H1 (cell line): ENCODE measurements at regions not wholly inside any gene's neighbourhood (a gene's known extent, or its start where the extent isn't known, plus 50 kb on each side); places are given as distances from the start of the nearest gene placed in this dataset.

Experiments
- CTCF ChIA-PET: fragments of 300-600 bp; sonication (Branson Sonifier 250); formaldehyde crosslinking; loops from one replicate; lab custom pipeline; 2021; ENCODE audit not compliant: partially characterized antibody; lab: Charles Lee
- POLR2A ChIA-PET: fragments of 300-600 bp; sonication (Branson Sonifier 250); formaldehyde crosslinking; loops from one replicate; lab custom pipeline; 2021; ENCODE audit warnings: inconsistent platforms; ENCODE audit not compliant: partially characterized antibody; lab: Charles Lee
- DNase-seq, 2 experiments: peaks; one replicate each; pipeline versions ENCODE4 v3.0.0 to v3.0.0-alpha.2; 2010 to 2022; ENCODE audit warnings: low spot score in 2 of 2, low read depth in 1 of 2, mixed read lengths in 1 of 2
- FAIRE-seq: peaks from 2 replicates; lab custom pipeline; 2011; peaks lifted over from hg19 to GRCh38; lab: Jason Lieb, UNC
- H2AFZ ChIP-seq: 2 replicates; pipeline ENCODE4 v1.8.1; 2012; ENCODE audit warnings: low read length, inconsistent platforms
- H2AK5ac ChIP-seq: 2 replicates; pipeline ENCODE4 v1.6.1; 2013; ENCODE audit warnings: low read depth, low read length
- H2BK120ac ChIP-seq: replicated peaks from 2 replicates; pipeline ENCODE3; 2013; ENCODE audit warnings: low read depth, low read length, inconsistent platforms
- H2BK12ac ChIP-seq: 2 replicates; pipeline ENCODE4 v1.6.1; 2013; ENCODE audit warnings: low read depth, low read length
- H2BK15ac ChIP-seq: 2 replicates; pipeline ENCODE4 v1.6.1; 2013; ENCODE audit warnings: low read length
- H2BK20ac ChIP-seq: 2 replicates; pipeline ENCODE4 v1.6.1; 2013; ENCODE audit warnings: low read length
- H2BK5ac ChIP-seq: 2 replicates; pipeline ENCODE4 v1.6.1; 2013; ENCODE audit warnings: low read depth, low read length
- H3K14ac ChIP-seq: 2 replicates; pipeline ENCODE4 v1.6.1; 2013; ENCODE audit warnings: inconsistent platforms; ENCODE audit not compliant: insufficient read length
- H3K18ac ChIP-seq: 2 replicates; pipeline ENCODE4 v1.6.1; 2013; ENCODE audit warnings: low read length; ENCODE audit errors: extremely low read depth
- H3K23ac ChIP-seq: 2 replicates; pipeline ENCODE4 v1.6.1; 2013; ENCODE audit warnings: inconsistent platforms; ENCODE audit not compliant: insufficient read length
- H3K23me2 ChIP-seq: 2 replicates; pipeline ENCODE4 v1.6.1; 2013; ENCODE audit warnings: low read depth, low read length
- H3K27ac ChIP-seq: 2 replicates; pipeline ENCODE4 v1.6.1; 2011; ENCODE audit warnings: low read depth, low read length, inconsistent platforms
- H3K27me3 ChIP-seq, 4 experiments: replicated peaks in 1 of 4; 1 replicate in 1 of 4; 2 replicates in 3 of 4; pipeline versions ENCODE4 v1.6.1 to v1.8.1; 2011 to 2013; ENCODE audit warnings: low read length in 3 of 4, mild to moderate bottlenecking in 3 of 4, inconsistent platforms in 2 of 4, mixed read lengths in 2 of 4, moderate library complexity in 1 of 4; ENCODE audit not compliant: control insufficient read depth in 3 of 4, insufficient read depth in 3 of 4; ENCODE audit errors: extremely low read depth in 1 of 4
- H3K36me3 ChIP-seq, 4 experiments: 2 replicates each; pipeline versions ENCODE4 v1.6.1 to v1.8.1; 2011 to 2013; ENCODE audit warnings: mild to moderate bottlenecking in 4 of 4, low read length in 3 of 4, moderate library complexity in 2 of 4, control low read depth in 1 of 4, inconsistent platforms in 1 of 4; ENCODE audit not compliant: insufficient read depth in 4 of 4, control insufficient read depth in 2 of 4
- H3K4ac ChIP-seq: replicated peaks from 2 replicates; pipeline ENCODE3; 2013; ENCODE audit warnings: low read length, low read depth, mixed read lengths, inconsistent platforms; ENCODE audit not compliant: insufficient read length
- H3K4me1 ChIP-seq, 4 experiments: replicated peaks in 1 of 4; 1 replicate in 1 of 4; 2 replicates in 3 of 4; pipeline versions ENCODE4 v1.6.1 to v1.8.1; 2011 to 2013; ENCODE audit warnings: low read length in 3 of 4, inconsistent platforms in 2 of 4, mixed read lengths in 1 of 4; ENCODE audit not compliant: insufficient read depth in 4 of 4, control insufficient read depth in 3 of 4
- H3K4me2 ChIP-seq, 2 experiments: 2 replicates each; pipeline versions ENCODE4 v1.6.1 to v1.8.1; 2011 to 2013; ENCODE audit warnings: low read depth in 2 of 2, low read length in 2 of 2, control low read depth in 1 of 2, inconsistent platforms in 1 of 2, mild to moderate bottlenecking in 1 of 2; ENCODE audit not compliant: insufficient read depth in 1 of 2
- H3K4me3 ChIP-seq, 4 experiments: fragments of 200-600, 300-600 bp in 1 of 4; sonication (generic), shearing (Covaris generic), sonication (Bioruptor Twin) in 1 of 4; 2 replicates each; pipeline versions ENCODE4 v1.5.1 to v1.8.1; 2011 to 2016; ENCODE audit warnings: low read length in 4 of 4, low read depth in 3 of 4, control low read depth in 2 of 4, inconsistent platforms in 2 of 4, mild to moderate bottlenecking in 2 of 4, mixed read lengths in 1 of 4, moderate library complexity in 1 of 4; ENCODE audit not compliant: insufficient read depth in 2 of 4; ENCODE audit errors: extremely low read depth in 1 of 4
- H3K56ac ChIP-seq: replicated peaks from 2 replicates; pipeline ENCODE3; 2013; ENCODE audit warnings: low read depth, mild to moderate bottlenecking, mixed read lengths, low read length, inconsistent platforms; ENCODE audit not compliant: insufficient read length
- H3K79me1 ChIP-seq: 2 replicates; pipeline ENCODE4 v1.6.1; 2013; ENCODE audit warnings: low read depth, low read length, control low read depth
- H3K79me2 ChIP-seq, 2 experiments: 2 replicates each; pipeline versions ENCODE4 v1.6.1 to v1.8.1; 2012 to 2013; ENCODE audit warnings: low read length in 2 of 2, mild to moderate bottlenecking in 2 of 2, inconsistent platforms in 1 of 2; ENCODE audit not compliant: insufficient read depth in 2 of 2, control insufficient read depth in 1 of 2
- H3K9ac ChIP-seq, 4 experiments: replicated peaks in 1 of 4; 1 replicate in 1 of 4; 2 replicates in 3 of 4; pipeline versions ENCODE4 v1.6.1 to v1.8.1; 2011 to 2013; ENCODE audit warnings: low read depth in 3 of 4, low read length in 3 of 4, control low read depth in 2 of 4, mild to moderate bottlenecking in 2 of 4, moderate library complexity in 2 of 4, inconsistent platforms in 1 of 4; ENCODE audit errors: extremely low read depth in 1 of 4
- H3K9me3 ChIP-seq, 2 experiments: 2 replicates each; pipeline versions ENCODE4 v1.6.1 to v1.8.1; 2012 to 2013; ENCODE audit warnings: mild to moderate bottlenecking in 2 of 2, moderate library complexity in 2 of 2, control low read depth in 1 of 2, inconsistent platforms in 1 of 2, low read depth in 1 of 2, low read length in 1 of 2, mixed read lengths in 1 of 2; ENCODE audit not compliant: insufficient read depth in 2 of 2
- H4K20me1 ChIP-seq, 2 experiments: replicated peaks in 1 of 2; 2 replicates each; pipeline versions ENCODE3 to v1.8.1; 2011 to 2013; ENCODE audit warnings: inconsistent platforms in 2 of 2, low read length in 2 of 2, mild to moderate bottlenecking in 1 of 2; ENCODE audit not compliant: insufficient read depth in 2 of 2, control insufficient read depth in 1 of 2
- H4K5ac ChIP-seq: 2 replicates; pipeline ENCODE4 v1.6.1; 2013; ENCODE audit warnings: low read length, low read depth, mixed read lengths, inconsistent platforms; ENCODE audit not compliant: insufficient read length
- H4K8ac ChIP-seq: 2 replicates; pipeline ENCODE4 v1.8.0; 2013; ENCODE audit warnings: mild to moderate bottlenecking, moderate library complexity, low read length, inconsistent platforms; ENCODE audit not compliant: insufficient read depth; ENCODE audit errors: extremely low read depth
- H4K91ac ChIP-seq: replicated peaks from 2 replicates; pipeline ENCODE3; 2013; ENCODE audit warnings: low read length, mixed read lengths, inconsistent platforms; ENCODE audit not compliant: insufficient read length
- CREB1 ChIP-seq: IDR thresholded peaks from 2 replicates; pipeline ENCODE4 v1.6.1; 2012; ENCODE audit warnings: inconsistent platforms
- NRF1 ChIP-seq: IDR thresholded peaks from 2 replicates; pipeline ENCODE4 v1.6.1; 2011; ENCODE audit warnings: mild to moderate bottlenecking, low read depth, low read length, improper control_type of control experiment
- PHF8 ChIP-seq: fragments of 200-600 bp; sonication (generic); conservative IDR thresholded peaks from 2 replicates; pipeline ENCODE4 v1.7.1; 2012; ENCODE audit warnings: low read depth, mild to moderate bottlenecking, inconsistent platforms, low read length, moderate library complexity
- SIN3A ChIP-seq, 2 experiments: IDR thresholded peaks in 1 of 2; conservative IDR thresholded peaks in 1 of 2; 2 replicates each; pipeline ENCODE4 v1.6.1; 2011 to 2012; ENCODE audit warnings: low read length in 2 of 2, improper control_type of control experiment in 1 of 2, low read depth in 1 of 2, mild to moderate bottlenecking in 1 of 2
- SIRT6 ChIP-seq: IDR thresholded peaks from one replicate; pipeline ENCODE4 v1.7.1; 2012; ENCODE audit warnings: low read length, inconsistent platforms
- SP4 ChIP-seq: IDR thresholded peaks from 2 replicates; pipeline ENCODE4 v1.6.1; 2012; ENCODE audit warnings: low read length, inconsistent platforms
- TEAD4 ChIP-seq: IDR thresholded peaks from 2 replicates; pipeline ENCODE4 v1.6.1; 2012; ENCODE audit warnings: low read depth, low read length, inconsistent platforms, mixed read lengths
- ZNF274 ChIP-seq: IDR thresholded peaks from 2 replicates; pipeline ENCODE4 v1.7.0; 2012; ENCODE audit warnings: low read length, borderline replicate concordance; ENCODE audit errors: extremely low read depth
- WGBS, 2 experiments: shearing (Covaris generic) in 1 of 2; methylation state at CpG; one replicate each; pipeline versions ENCODE4 v1.1.6 to v1.1.7; 2013 to 2015; ENCODE audit warnings: low lambda C conversion rate in 2 of 2, mixed read lengths in 2 of 2, inconsistent platforms in 1 of 2, low coverage in 1 of 2, missing lambda C conversion rate in 1 of 2; ENCODE audit not compliant: insufficient replicate concordance in 2 of 2, insufficient coverage in 1 of 2, insufficient read length in 1 of 2; ENCODE audit errors: extremely low coverage in 1 of 2, missing lambda C conversion rate in 1 of 2; 5-methylcytosine and 5-hydroxymethylcytosine counted together

GRCh38 chr6:140090871-140091270, 716.4 kb upstream of the CITED2 start:
- Histone ChIP-seq H4K20me1 (no peaks in the 10 kb centered on the region), H4K91ac (no peak overlapping the region), H3K79me2 (no peaks in the 10 kb centered on the region), H3K18ac (no peak overlapping the region), H2BK20ac (no peak overlapping the region), H2BK15ac (no peak overlapping the region), H3K14ac (no peak overlapping the region), H4K8ac (no peak overlapping the region), H3K9me3 (no peaks in the 10 kb centered on the region), H2AFZ (no peak overlapping the region; the same call in 1 of the 2 replicates), H2BK12ac (no peak overlapping the region), H3K27ac (no peak overlapping the region), H4K5ac (no peak overlapping the region), H3K27me3 (no peaks in the 10 kb centered on the region), H2BK120ac (no peak overlapping the region), H3K4ac (no peak overlapping the region), H3K56ac (no peak overlapping the region), H3K79me1 (no peaks in the 10 kb centered on the region), H3K36me3 (no peaks in the 10 kb centered on the region), H3K4me3 (no peak overlapping the region), H3K9ac (no peak overlapping the region), H3K4me1 (peaks cover 0 to 7% (median 1%) of the 10 kb centered on the region in 4 experiments; a peak in 3 of 7 replicates), H3K23ac (no peak overlapping the region), H3K23me2 (no peaks in the 10 kb centered on the region), H3K4me2 (no peak overlapping the region), H2BK5ac (no peak overlapping the region), H2AK5ac (no peak overlapping the region)
- ChIA-PET POLR2A (no interaction called here), CTCF (no interaction called here)
- FAIRE-seq (no peak), DNase-seq (no peak)
- TF ChIP-seq SIN3A (conservative IDR thresholded peaks at IDR 0.05 in 1 of 2, IDR thresholded peaks at IDR 0.05 in 1 of 2; ENCODE audit: low read depth in 1 of 2, low read length in 2 of 2) (no peak), TEAD4 (no peak), CREB1 (no peak), SP4 (no peak), PHF8 (no peak), ZNF274 (no peak), SIRT6 (no peak), NRF1 (no peak)
- 94% methylated on average over 3 of the region's 3 CpGs; no CpG with 5 or more reads in 1 of the 2 experiments for WGBS, 2 experiments
